CD4-positive, alpha-beta memory T cell (primary cell): ENCODE measurements at regions not wholly inside any gene's neighbourhood (a gene's known extent, or its start where the extent isn't known, plus 50 kb on each side); places are given as distances from the start of the nearest gene placed in this dataset.
A peak's percentile ranks its signal among the peaks of the same experiment; 100 is the strongest.

Experiments
- CTCF ChIA-PET: fragments of 350-600 bp; sonication (Branson Sonifier 250); formaldehyde crosslinking; loops from one replicate; lab custom pipeline; 2021; ENCODE audit warnings: inconsistent platforms; ENCODE audit not compliant: partially characterized antibody; lab: Charles Lee
- POLR2A ChIA-PET: fragments of 350-600 bp; sonication (Branson Sonifier 250); formaldehyde crosslinking; loops from one replicate; lab custom pipeline; 2021; ENCODE audit not compliant: partially characterized antibody; lab: Charles Lee
- DNase-seq, 5 donors: peaks; one replicate each; pipeline versions ENCODE4 v3.0.0 to v3.0.0-alpha.2; 2020 to 2022; ENCODE audit warnings: mixed read lengths in 1 of 5
- H3K27ac ChIP-seq: one replicate; pipeline ENCODE4 v1.7.0; 2013; ENCODE audit warnings: low read depth, low read length
- H3K27me3 ChIP-seq: 2 replicates; pipeline ENCODE4 v1.7.0; 2013; ENCODE audit warnings: mild to moderate bottlenecking, low read length, moderate library complexity; ENCODE audit not compliant: insufficient read depth
- H3K36me3 ChIP-seq: 2 replicates; pipeline ENCODE4 v1.7.0; 2013; ENCODE audit warnings: mild to moderate bottlenecking, low read length, moderate library complexity; ENCODE audit not compliant: insufficient read depth
- H3K4me1 ChIP-seq: 2 replicates; pipeline ENCODE4 v1.7.0; 2013; ENCODE audit warnings: mild to moderate bottlenecking, low read length, moderate library complexity; ENCODE audit not compliant: insufficient read depth
- H3K4me3 ChIP-seq, 2 donors: one replicate each; pipeline ENCODE4 v1.7.0; 2013; ENCODE audit warnings: low read length in 2 of 2, mild to moderate bottlenecking in 1 of 2
- H3K9me3 ChIP-seq, 2 donors: one replicate each; pipeline ENCODE4 v1.7.0; 2013; ENCODE audit warnings: low read length in 2 of 2, control low read depth in 1 of 2; ENCODE audit not compliant: control insufficient read depth in 1 of 2
- H3K27ac Mint-ChIP-seq, 7 donors: one replicate each; pipeline ENCODE4 v1.8.0; 2020 to 2021; ENCODE audit warnings: mixed read lengths in 7 of 7, mild to moderate bottlenecking in 6 of 7, inconsistent platforms in 3 of 7, moderate library complexity in 3 of 7
- H3K27me3 Mint-ChIP-seq, 2 donors: one replicate each; pipeline ENCODE4 v1.8.0; 2020 to 2021; ENCODE audit warnings: mixed read lengths in 2 of 2
- H3K36me3 Mint-ChIP-seq, 2 donors: one replicate each; pipeline ENCODE4 v1.8.0; 2020 to 2021; ENCODE audit warnings: mixed read lengths in 2 of 2, inconsistent platforms in 1 of 2, mild to moderate bottlenecking in 1 of 2
- H3K4me1 Mint-ChIP-seq, 4 donors: one replicate each; pipeline ENCODE4 v1.8.0; 2020 to 2021; ENCODE audit warnings: mixed read lengths in 4 of 4, mild to moderate bottlenecking in 1 of 4
- H3K4me3 Mint-ChIP-seq, 8 donors: one replicate each; pipeline ENCODE4 v1.8.0; 2020 to 2021; ENCODE audit warnings: mixed read lengths in 8 of 8, mild to moderate bottlenecking in 7 of 8, moderate library complexity in 6 of 8, inconsistent platforms in 3 of 8
- H3K9me3 Mint-ChIP-seq, 8 donors: one replicate each; pipeline ENCODE4 v1.8.0; 2020 to 2021; ENCODE audit warnings: mixed read lengths in 8 of 8, mild to moderate bottlenecking in 5 of 8, inconsistent platforms in 3 of 8, moderate library complexity in 1 of 8
- intact Hi-C: fragments of 100-400 bp; cut with micrococcal nuclease; formaldehyde crosslinking; loops from one replicate; pipeline ENCODE4 v1.15.1; 2023

GRCh38 chr7:1329966-1330800 lies 97.5 kb downstream of the UNCX start:
- H3K4me3 ChIP-seq: no peak overlapping the region
- ChIA-PET CTCF (no interaction called here), POLR2A (no interaction called here)
- no peaks in the 10 kb centered on the region for H3K27me3 ChIP-seq
- H3K4me1 ChIP-seq: no peaks in the 10 kb centered on the region
- no peaks in the 10 kb centered on the region for H3K36me3 ChIP-seq
- DNase-seq: no peak
- Mint-ChIP-seq H3K27ac (no peak overlapping the region), H3K27me3 (peaks cover 8 to 10% of the 10 kb centered on the region in 2 donors), H3K36me3 (no peaks in the 10 kb centered on the region), H3K4me3 (no peak overlapping the region), H3K4me1 (no peaks in the 10 kb centered on the region), H3K9me3 (peaks cover 0 to 11% (median 4%) of the 10 kb centered on the region in 8 donors)
- no peaks in the 10 kb centered on the region for H3K9me3 ChIP-seq
- intact Hi-C loops: no loop called here
- H3K27ac ChIP-seq: no peak overlapping the region

GRCh38 chr7:1330801-1331425 lies 98.2 kb downstream of the UNCX start:
- no peaks in the 10 kb centered on the region for H3K4me1 Mint-ChIP-seq
- Histone ChIP-seq H3K27me3 (no peaks in the 10 kb centered on the region), H3K27ac (no peak overlapping the region), H3K4me1 (no peaks in the 10 kb centered on the region), H3K4me3 (no peak overlapping the region), H3K36me3 (no peaks in the 10 kb centered on the region), H3K9me3 (no peaks in the 10 kb centered on the region)
- no peak overlapping the region for H3K27ac Mint-ChIP-seq
- CTCF ChIA-PET: no interaction called here
- H3K4me3 Mint-ChIP-seq: no peak overlapping the region
- POLR2A ChIA-PET: no interaction called here
- H3K9me3 Mint-ChIP-seq: peaks cover 0 to 17% (median 8%) of the 10 kb centered on the region in 8 donors
- intact Hi-C loops: no loop called here
- no peaks in the 10 kb centered on the region for H3K36me3 Mint-ChIP-seq
- peaks cover 8 to 13% of the 10 kb centered on the region in 2 donors for H3K27me3 Mint-ChIP-seq
- DNase-seq: no peak

- intact Hi-C loops: no loop called here
These were observed 99.1 kb downstream of the UNCX start for GRCh38 chr7:1331561-1332467.

GRCh38 chr7:1336509-1336908 lies 103.8 kb downstream of the UNCX start:
- Histone ChIP-seq H3K27me3 (no peaks in the 10 kb centered on the region), H3K4me1 (no peaks in the 10 kb centered on the region), H3K9me3 (peaks cover 0 to 6% of the 10 kb centered on the region in 2 donors), H3K27ac (no peak overlapping the region), H3K36me3 (no peaks in the 10 kb centered on the region), H3K4me3 (no peak overlapping the region)
- DNase-seq: no peak
- Mint-ChIP-seq H3K27ac (no peak overlapping the region), H3K9me3 (peaks cover 0 to 45% (median 33%) of the 10 kb centered on the region in 8 donors), H3K4me3 (no peak overlapping the region), H3K36me3 (no peaks in the 10 kb centered on the region), H3K27me3 (peaks cover 17 to 18% of the 10 kb centered on the region in 2 donors), H3K4me1 (no peaks in the 10 kb centered on the region)
- ChIA-PET POLR2A (no interaction called here), CTCF (no interaction called here)
- intact Hi-C loops: no loop called here

More at GRCh38 chr7:1331561-1332467, 99.1 kb downstream of the UNCX start:
- Histone ChIP-seq H3K4me1 (no peaks in the 10 kb centered on the region), H3K27ac (no peak overlapping the region), H3K27me3 (no peaks in the 10 kb centered on the region), H3K36me3 (no peaks in the 10 kb centered on the region), H3K9me3 (peaks cover 0 to 2% of the 10 kb centered on the region in 2 donors), H3K4me3 (no peak overlapping the region)
- Mint-ChIP-seq H3K27ac (peak overlapping the region in 1 of 7 donors; percentile 72), H3K27me3 (peaks cover 8 to 11% of the 10 kb centered on the region in 2 donors), H3K4me3 (no peak overlapping the region), H3K36me3 (no peaks in the 10 kb centered on the region), H3K4me1 (no peaks in the 10 kb centered on the region), H3K9me3 (peaks cover 0 to 21% (median 16%) of the 10 kb centered on the region in 8 donors)
- ChIA-PET POLR2A (no interaction called here), CTCF (no interaction called here)
- DNase-seq: no peak

GRCh38 chr7:1339611-1340010 lies 106.9 kb downstream of the UNCX start:
- no peaks in the 10 kb centered on the region for H3K4me1 Mint-ChIP-seq
- no peak overlapping the region for H3K4me3 Mint-ChIP-seq
- H3K9me3 Mint-ChIP-seq: peaks cover 0 to 47% (median 30%) of the 10 kb centered on the region in 8 donors
- peak in 1 of 5 donors; percentile 22 for DNase-seq
- Histone ChIP-seq H3K4me1 (no peaks in the 10 kb centered on the region), H3K27me3 (no peaks in the 10 kb centered on the region), H3K36me3 (no peaks in the 10 kb centered on the region), H3K27ac (no peak overlapping the region), H3K9me3 (peaks cover 0 to 6% of the 10 kb centered on the region in 2 donors), H3K4me3 (no peak overlapping the region)
- H3K27me3 Mint-ChIP-seq: peaks cover 12 to 13% of the 10 kb centered on the region in 2 donors
- ChIA-PET POLR2A (no interaction called here), CTCF (no interaction called here)
- intact Hi-C loops: no loop called here
- H3K36me3 Mint-ChIP-seq: no peaks in the 10 kb centered on the region
- no peak overlapping the region for H3K27ac Mint-ChIP-seq

GRCh38 chr7:1340031-1340430 lies 107.4 kb downstream of the UNCX start:
- Mint-ChIP-seq H3K4me3 (no peak overlapping the region), H3K36me3 (no peaks in the 10 kb centered on the region), H3K4me1 (no peaks in the 10 kb centered on the region), H3K27ac (no peak overlapping the region), H3K9me3 (peaks cover 0 to 45% (median 30%) of the 10 kb centered on the region in 8 donors), H3K27me3 (peaks cover 12 to 13% of the 10 kb centered on the region in 2 donors)
- DNase-seq: no peak
- intact Hi-C loops: no loop called here
- Histone ChIP-seq H3K27me3 (no peaks in the 10 kb centered on the region), H3K4me3 (no peak overlapping the region), H3K4me1 (no peaks in the 10 kb centered on the region), H3K9me3 (peaks cover 0 to 6% of the 10 kb centered on the region in 2 donors), H3K27ac (no peak overlapping the region), H3K36me3 (no peaks in the 10 kb centered on the region)
- ChIA-PET CTCF (no interaction called here), POLR2A (no interaction called here)
